Central memory CD8-positive, alpha-beta T cell (primary cell): ENCODE measurements at regions not wholly inside any gene's neighbourhood (a gene's known extent, or its start where the extent isn't known, plus 50 kb on each side); places are given as distances from the start of the nearest gene placed in this dataset.

Experiments
- ATAC-seq: fragments of 150-1000 bp; cut with Tn5 transposase; replicated peaks from 2 replicates; pipeline ENCODE4 v1.10.0; 2022; ENCODE audit warnings: mild to moderate bottlenecking, moderate FRiP score, moderate number of reproducible peaks; ENCODE audit not compliant: poor library complexity, severe bottlenecking; ENCODE audit errors: extremely low read depth
- DNase-seq, 2 donors: peaks; one replicate each; pipeline ENCODE4 v3.0.0; 2021; ENCODE audit warnings: low spot score in 2 of 2
- H3K27ac Mint-ChIP-seq: one replicate; pipeline ENCODE4 v1.8.0; 2022; ENCODE audit warnings: low read depth, mild to moderate bottlenecking, moderate library complexity, mixed read lengths
- H3K27me3 Mint-ChIP-seq: one replicate; pipeline ENCODE4 v1.8.0; 2022; ENCODE audit warnings: mixed read lengths
- H3K36me3 Mint-ChIP-seq: one replicate; pipeline ENCODE4 v1.8.0; 2022; ENCODE audit warnings: mild to moderate bottlenecking, moderate library complexity, mixed read lengths; ENCODE audit not compliant: insufficient read depth
- H3K4me1 Mint-ChIP-seq: one replicate; pipeline ENCODE4 v1.8.0; 2022; ENCODE audit warnings: mixed read lengths
- H3K4me3 Mint-ChIP-seq: one replicate; pipeline ENCODE4 v1.8.0; 2022; ENCODE audit warnings: mild to moderate bottlenecking, moderate library complexity, mixed read lengths
- H3K9me3 Mint-ChIP-seq: one replicate; pipeline ENCODE4 v1.8.0; 2022; ENCODE audit warnings: mixed read lengths

GRCh38 chr7:50184271-50184990 is 91.4 kb upstream of the ZPBP start:
- H3K4me3 Mint-ChIP-seq = no peak overlapping the region
- no peaks in the 10 kb centered on the region for H3K36me3 Mint-ChIP-seq
- no peaks in the 10 kb centered on the region for H3K4me1 Mint-ChIP-seq
- DNase-seq (no peak), ATAC-seq (no peak)
- H3K9me3 Mint-ChIP-seq = no peaks in the 10 kb centered on the region
- no peak overlapping the region for H3K27ac Mint-ChIP-seq
- peaks cover 20% of the 10 kb centered on the region for H3K27me3 Mint-ChIP-seq

- no peaks in the 10 kb centered on the region for H3K9me3 Mint-ChIP-seq
- no peaks in the 10 kb centered on the region for H3K4me1 Mint-ChIP-seq
- DNase-seq (no peak), ATAC-seq (no peak)
- H3K4me3 Mint-ChIP-seq = no peak overlapping the region
- peaks cover 23% of the 10 kb centered on the region for H3K27me3 Mint-ChIP-seq
- H3K27ac Mint-ChIP-seq = no peak overlapping the region
- H3K36me3 Mint-ChIP-seq = no peaks in the 10 kb centered on the region
These were observed 89.7 kb upstream of the ZPBP start for GRCh38 chr7:50182759-50183158.

- Mint-ChIP-seq H3K27ac (no peak overlapping the region), H3K9me3 (no peaks in the 10 kb centered on the region), H3K4me3 (no peak overlapping the region), H3K4me1 (no peaks in the 10 kb centered on the region), H3K36me3 (no peaks in the 10 kb centered on the region), H3K27me3 (peaks cover 29% of the 10 kb centered on the region)
- no peak for ATAC-seq
- DNase-seq = no peak
These were observed 88.0 kb upstream of the ZPBP start for GRCh38 chr7:50181081-50181480.

- ATAC-seq (no peak), DNase-seq (no peak)
- Mint-ChIP-seq H3K4me3 (no peak overlapping the region), H3K9me3 (no peaks in the 10 kb centered on the region), H3K36me3 (no peaks in the 10 kb centered on the region), H3K27me3 (peaks cover 30% of the 10 kb centered on the region), H3K27ac (no peak overlapping the region), H3K4me1 (no peaks in the 10 kb centered on the region)
These were observed 85.1 kb upstream of the ZPBP start for GRCh38 chr7:50178166-50178565.

GRCh38 chr7:50174948-50175347 is 81.9 kb upstream of the ZPBP start:
- Mint-ChIP-seq H3K4me3 (no peak overlapping the region), H3K4me1 (no peaks in the 10 kb centered on the region), H3K9me3 (no peaks in the 10 kb centered on the region), H3K27ac (no peak overlapping the region), H3K27me3 (peaks cover 34% of the 10 kb centered on the region), H3K36me3 (no peaks in the 10 kb centered on the region)
- ATAC-seq (no peak), DNase-seq (no peak)

GRCh38 chr7:50166997-50167965 is 74.2 kb upstream of the ZPBP start:
- peaks cover 29% of the 10 kb centered on the region for H3K4me1 Mint-ChIP-seq
- H3K27ac Mint-ChIP-seq = no peak overlapping the region
- no peaks in the 10 kb centered on the region for H3K9me3 Mint-ChIP-seq
- no peak overlapping the region for H3K4me3 Mint-ChIP-seq
- no peaks in the 10 kb centered on the region for H3K27me3 Mint-ChIP-seq
- DNase-seq = no peak
- peak; percentile 61 for ATAC-seq
- no peaks in the 10 kb centered on the region for H3K36me3 Mint-ChIP-seq

GRCh38 chr7:50164559-50165170 is 71.6 kb upstream of the ZPBP start:
- Mint-ChIP-seq H3K36me3 (no peaks in the 10 kb centered on the region), H3K27ac (peak overlapping the region; percentile 14), H3K9me3 (no peaks in the 10 kb centered on the region), H3K27me3 (no peaks in the 10 kb centered on the region), H3K4me3 (peak overlapping the region; percentile 55), H3K4me1 (peaks cover 29% of the 10 kb centered on the region)
- peak; percentile 75 for ATAC-seq
- no peak for DNase-seq

- Mint-ChIP-seq H3K27ac (no peak overlapping the region), H3K27me3 (no peaks in the 10 kb centered on the region), H3K4me3 (no peak overlapping the region), H3K9me3 (no peaks in the 10 kb centered on the region), H3K36me3 (no peaks in the 10 kb centered on the region), H3K4me1 (peaks cover 20% of the 10 kb centered on the region)
- DNase-seq = no peak
- ATAC-seq = no peak
These were observed 67.2 kb upstream of the ZPBP start for GRCh38 chr7:50160206-50160605.

GRCh38 chr7:50159154-50159553 is 66.1 kb upstream of the ZPBP start:
- ATAC-seq = no peak
- no peak for DNase-seq
- H3K36me3 Mint-ChIP-seq = no peaks in the 10 kb centered on the region
- no peak overlapping the region for H3K27ac Mint-ChIP-seq
- H3K9me3 Mint-ChIP-seq = no peaks in the 10 kb centered on the region
- no peak overlapping the region for H3K4me3 Mint-ChIP-seq
- peaks cover 10% of the 10 kb centered on the region for H3K4me1 Mint-ChIP-seq
- no peaks in the 10 kb centered on the region for H3K27me3 Mint-ChIP-seq

GRCh38 chr7:50156706-50157105 is 63.7 kb upstream of the ZPBP start:
- Mint-ChIP-seq H3K9me3 (no peaks in the 10 kb centered on the region), H3K27me3 (no peaks in the 10 kb centered on the region), H3K27ac (peak overlapping the region; percentile 80), H3K4me3 (no peak overlapping the region), H3K36me3 (no peaks in the 10 kb centered on the region), H3K4me1 (peaks cover 10% of the 10 kb centered on the region)
- ATAC-seq (no peak), DNase-seq (no peak)

GRCh38 chr7:50156163-50156562 is 63.1 kb upstream of the ZPBP start:
- H3K9me3 Mint-ChIP-seq = no peaks in the 10 kb centered on the region
- peaks cover 10% of the 10 kb centered on the region for H3K4me1 Mint-ChIP-seq
- DNase-seq (no peak), ATAC-seq (no peak)
- no peak overlapping the region for H3K4me3 Mint-ChIP-seq
- peak overlapping the region; percentile 80 for H3K27ac Mint-ChIP-seq
- no peaks in the 10 kb centered on the region for H3K27me3 Mint-ChIP-seq
- no peaks in the 10 kb centered on the region for H3K36me3 Mint-ChIP-seq

- DNase-seq (no peak), ATAC-seq (no peak)
- Mint-ChIP-seq H3K27ac (no peak overlapping the region), H3K4me1 (peaks cover 10% of the 10 kb centered on the region), H3K9me3 (no peaks in the 10 kb centered on the region), H3K36me3 (no peaks in the 10 kb centered on the region), H3K27me3 (no peaks in the 10 kb centered on the region), H3K4me3 (no peak overlapping the region)
These were observed 62.7 kb upstream of the ZPBP start for GRCh38 chr7:50155755-50156154.
